H1 (cell line): ENCODE measurements at regions not wholly inside any gene's neighbourhood (a gene's known extent, or its start where the extent isn't known, plus 50 kb on each side); places are given as distances from the start of the nearest gene placed in this dataset.

ENCODE experiments used
- EZH2 ChIP-seq: fragments of 200-600 bp; sonication (generic); IDR thresholded peaks from 2 replicates; pipeline ENCODE4 v1.7.1; 2012; ENCODE audit warnings: low read depth, mild to moderate bottlenecking, moderate library complexity, low read length, inconsistent platforms; ENCODE audit not compliant: severe bottlenecking
- GABPA ChIP-seq: IDR thresholded peaks from 2 replicates; pipeline ENCODE4 v1.6.1; 2011; ENCODE audit warnings: mild to moderate bottlenecking, low read length, moderate library complexity, borderline replicate concordance; ENCODE audit not compliant: insufficient read depth
- KDM5A ChIP-seq: fragments of 200-600 bp; IDR thresholded peaks from 2 replicates; pipeline ENCODE4 v1.7.1; 2012; ENCODE audit warnings: mild to moderate bottlenecking, low read length, inconsistent platforms, mixed read lengths
- POLR2A ChIP-seq, 2 experiments: IDR thresholded peaks; 1 replicate in 1 of 2; 2 replicates in 1 of 2; pipeline ENCODE4 v1.6.1; 2011; ENCODE audit warnings: low read depth in 2 of 2, low read length in 2 of 2, mild to moderate bottlenecking in 2 of 2; ENCODE audit errors: control extremely low read depth in 1 of 2
- POLR2AphosphoS5 ChIP-seq: IDR thresholded peaks from 2 replicates; pipeline ENCODE4 v1.6.1; 2011; ENCODE audit warnings: low read depth, low read length
- RBBP5 ChIP-seq: IDR thresholded peaks from 2 replicates; pipeline ENCODE4 v1.7.1; 2012; ENCODE audit warnings: low read depth, mild to moderate bottlenecking, inconsistent platforms, low read length, moderate library complexity, borderline replicate concordance
- TF ChIP-seq, protein P1 (sequence below), 3 experiments: IDR thresholded peaks; 1 replicate in 2 of 3; 2 replicates in 1 of 3; pipeline versions ENCODE4 v1.5.1 to v1.6.1; 2011; ENCODE audit warnings: low read length in 3 of 3, mild to moderate bottlenecking in 3 of 3, inconsistent platforms in 2 of 3, low read depth in 1 of 3, moderate library complexity in 1 of 3; ENCODE audit not compliant: insufficient read depth in 1 of 3; ENCODE audit errors: control extremely low read depth in 1 of 3

DNA sequence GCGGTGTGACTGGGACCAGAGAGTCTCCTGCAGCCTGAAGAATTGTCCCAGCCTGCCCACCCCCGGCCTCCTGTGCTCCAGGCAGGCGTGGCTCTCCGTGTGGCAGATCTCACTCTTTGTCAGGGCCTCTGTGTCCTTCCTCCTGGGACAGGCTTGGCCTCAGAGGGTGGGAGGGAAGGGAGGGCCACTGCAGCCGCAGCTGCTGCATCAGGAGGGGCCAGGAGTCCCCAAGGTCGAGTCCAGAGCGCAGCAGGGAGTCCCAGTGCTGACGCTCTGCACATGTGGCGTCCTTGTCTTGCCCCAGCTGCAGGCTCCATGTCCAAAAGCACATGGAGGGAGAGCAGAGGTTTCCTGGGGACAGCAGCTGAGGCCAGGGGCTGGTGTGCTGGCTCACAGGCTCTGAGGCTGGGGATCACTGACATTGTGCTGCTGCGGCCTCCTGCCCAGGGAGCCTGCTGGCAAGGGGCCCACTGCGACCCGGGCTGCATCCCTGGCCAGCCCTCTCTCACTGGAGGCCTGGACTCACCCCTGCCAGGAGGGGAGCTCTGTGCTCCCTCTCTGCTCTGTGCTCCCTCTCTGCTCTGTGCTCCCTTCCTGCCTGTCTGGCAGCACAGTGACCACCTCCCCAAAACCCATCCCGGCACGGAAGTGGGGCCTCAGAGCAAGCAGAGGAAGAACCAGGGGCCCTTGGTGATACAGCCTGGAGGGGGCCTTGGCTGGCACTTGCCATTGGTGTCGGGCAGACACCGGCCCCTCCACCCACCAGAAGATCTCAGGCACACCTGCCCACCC is 114.6 kb upstream of the RET start:
- TF ChIP-seq, protein P1, sequence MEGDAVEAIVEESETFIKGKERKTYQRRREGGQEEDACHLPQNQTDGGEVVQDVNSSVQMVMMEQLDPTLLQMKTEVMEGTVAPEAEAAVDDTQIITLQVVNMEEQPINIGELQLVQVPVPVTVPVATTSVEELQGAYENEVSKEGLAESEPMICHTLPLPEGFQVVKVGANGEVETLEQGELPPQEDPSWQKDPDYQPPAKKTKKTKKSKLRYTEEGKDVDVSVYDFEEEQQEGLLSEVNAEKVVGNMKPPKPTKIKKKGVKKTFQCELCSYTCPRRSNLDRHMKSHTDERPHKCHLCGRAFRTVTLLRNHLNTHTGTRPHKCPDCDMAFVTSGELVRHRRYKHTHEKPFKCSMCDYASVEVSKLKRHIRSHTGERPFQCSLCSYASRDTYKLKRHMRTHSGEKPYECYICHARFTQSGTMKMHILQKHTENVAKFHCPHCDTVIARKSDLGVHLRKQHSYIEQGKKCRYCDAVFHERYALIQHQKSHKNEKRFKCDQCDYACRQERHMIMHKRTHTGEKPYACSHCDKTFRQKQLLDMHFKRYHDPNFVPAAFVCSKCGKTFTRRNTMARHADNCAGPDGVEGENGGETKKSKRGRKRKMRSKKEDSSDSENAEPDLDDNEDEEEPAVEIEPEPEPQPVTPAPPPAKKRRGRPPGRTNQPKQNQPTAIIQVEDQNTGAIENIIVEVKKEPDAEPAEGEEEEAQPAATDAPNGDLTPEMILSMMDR (IDR thresholded peaks at IDR 0.05; ENCODE audit: control extremely low read depth in 1 of 3, insufficient read depth in 1 of 3, low read depth in 1 of 3, low read length in 3 of 3) = no peak
- TF ChIP-seq POLR2AphosphoS5 = no peak
- no peak for TF ChIP-seq POLR2A (IDR thresholded peaks at IDR 0.05; ENCODE audit: control extremely low read depth in 1 of 2, low read depth in 2 of 2, low read length in 2 of 2)
- no peak for TF ChIP-seq KDM5A
- TF ChIP-seq RBBP5 = no peak
- no peak for TF ChIP-seq GABPA
- no peak for TF ChIP-seq EZH2
